GM10248 (cell line): ENCODE measurements at regions not wholly inside any gene's neighbourhood (a gene's known extent, or its start where the extent isn't known, plus 50 kb on each side); places are given as distances from the start of the nearest gene placed in this dataset.
"Not testable (repeated sequence)": the region's sequence is repeated elsewhere in the genome, so short reads cannot be mapped to it uniquely, and the experiment has no call there.

ENCODE experiments used
- CTCF ChIA-PET: fragments of 300-600 bp; sonication (Branson Sonifier 250); formaldehyde crosslinking; extraction: SDS; loops from one replicate; lab custom pipeline; 2021; ENCODE audit warnings: antibody characterized with exemption; lab: Yijun Ruan, JAX
- POLR2A ChIA-PET: fragments of 350-650 bp; sonication (Branson Sonifier 250); formaldehyde crosslinking; extraction: SDS; loops from one replicate; lab custom pipeline; 2020; ENCODE audit warnings: antibody characterized with exemption; lab: Yijun Ruan, JAX
- DNase-seq: peaks from one replicate; pipeline ENCODE4 v3.0.0; 2012; ENCODE audit errors: extremely low spot score
- TF ChIP-seq, protein P1 (sequence below): IDR thresholded peaks from 2 replicates; pipeline ENCODE4 v1.5.1; 2012; ENCODE audit warnings: mild to moderate bottlenecking, low read depth; ENCODE audit errors: extremely low read depth, missing control alignments, control extremely low read depth

GRCh38 chr19:23547816-23548430 is 139.1 kb downstream of the ZNF675 start:
- ChIA-PET POLR2A (no interaction called here), CTCF (interaction anchor here (0.7 kb wide), 1 partner anchor 9 kb away, joined by 3 read pairs; no protein-coding TSS in a partner anchor)
- no peak for DNase-seq
- TF ChIP-seq, protein P1, sequence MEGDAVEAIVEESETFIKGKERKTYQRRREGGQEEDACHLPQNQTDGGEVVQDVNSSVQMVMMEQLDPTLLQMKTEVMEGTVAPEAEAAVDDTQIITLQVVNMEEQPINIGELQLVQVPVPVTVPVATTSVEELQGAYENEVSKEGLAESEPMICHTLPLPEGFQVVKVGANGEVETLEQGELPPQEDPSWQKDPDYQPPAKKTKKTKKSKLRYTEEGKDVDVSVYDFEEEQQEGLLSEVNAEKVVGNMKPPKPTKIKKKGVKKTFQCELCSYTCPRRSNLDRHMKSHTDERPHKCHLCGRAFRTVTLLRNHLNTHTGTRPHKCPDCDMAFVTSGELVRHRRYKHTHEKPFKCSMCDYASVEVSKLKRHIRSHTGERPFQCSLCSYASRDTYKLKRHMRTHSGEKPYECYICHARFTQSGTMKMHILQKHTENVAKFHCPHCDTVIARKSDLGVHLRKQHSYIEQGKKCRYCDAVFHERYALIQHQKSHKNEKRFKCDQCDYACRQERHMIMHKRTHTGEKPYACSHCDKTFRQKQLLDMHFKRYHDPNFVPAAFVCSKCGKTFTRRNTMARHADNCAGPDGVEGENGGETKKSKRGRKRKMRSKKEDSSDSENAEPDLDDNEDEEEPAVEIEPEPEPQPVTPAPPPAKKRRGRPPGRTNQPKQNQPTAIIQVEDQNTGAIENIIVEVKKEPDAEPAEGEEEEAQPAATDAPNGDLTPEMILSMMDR, result no peak

GRCh38 chr19:23547156-23547555 is 139.9 kb downstream of the ZNF675 start:
- no peak for DNase-seq
- TF ChIP-seq, protein P1, result no peak
- CTCF ChIA-PET, result no interaction called here
- POLR2A ChIA-PET, result no interaction called here

GRCh38 chr19:23543351-23543750 is 143.7 kb downstream of the ZNF675 start:
- TF ChIP-seq, protein P1, result no peak
- POLR2A ChIA-PET, result no interaction called here
- no peak for DNase-seq
- CTCF ChIA-PET, result no interaction called here

- CTCF ChIA-PET, result no interaction called here
Observed at GRCh38 chr19:23542562-23542961, 144.4 kb downstream of the ZNF675 start.

GRCh38 chr19:23541991-23542390 is 145.0 kb downstream of the ZNF675 start:
- POLR2A ChIA-PET, result no interaction called here
- CTCF ChIA-PET, result no interaction called here
- no peak for DNase-seq

More at GRCh38 chr19:23542562-23542961, 144.4 kb downstream of the ZNF675 start:
- POLR2A ChIA-PET, result no interaction called here
- DNase-seq, result no peak
- TF ChIP-seq, protein P1, result no peak

GRCh38 chr19:23540180-23540579 is 144.9 kb upstream of the ZNF91 start:
- POLR2A ChIA-PET, DNase-seq, CTCF ChIA-PET: not testable (repeated sequence)

More at GRCh38 chr19:23541991-23542390, 145.0 kb downstream of the ZNF675 start:
- TF ChIP-seq, protein P1, result no peak

DNA sequence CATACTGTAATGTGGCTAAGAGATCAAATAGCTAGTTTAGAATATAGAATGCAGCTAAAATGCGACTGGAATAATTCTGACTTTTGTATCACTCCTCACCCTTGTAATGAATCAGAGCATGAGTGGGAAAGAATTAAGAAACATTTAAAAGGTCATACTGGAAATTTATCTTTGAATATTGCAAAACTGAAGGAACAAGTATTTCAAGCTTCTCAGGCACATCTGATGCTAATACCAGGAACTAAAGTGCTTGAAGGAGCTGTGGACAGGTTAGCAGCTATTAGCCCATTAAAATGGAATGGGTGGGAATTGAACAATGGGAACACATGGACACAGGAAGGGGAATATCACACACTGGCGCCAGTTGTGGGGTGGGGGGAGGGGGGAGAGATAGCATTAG is 144.2 kb upstream of the ZNF91 start:
- no peak for DNase-seq
- CTCF ChIA-PET, result interaction anchor here (1.3 kb wide), 2 partner anchors 8 to 44 kb away, joined by 3 read pairs; no protein-coding TSS in a partner anchor
- POLR2A ChIA-PET, result no interaction called here
- TF ChIP-seq, protein P1, result no peak

GRCh38 chr19:23537136-23537535 is 141.9 kb upstream of the ZNF91 start:
- DNase-seq, CTCF ChIA-PET, POLR2A ChIA-PET: not testable (repeated sequence)

DNA sequence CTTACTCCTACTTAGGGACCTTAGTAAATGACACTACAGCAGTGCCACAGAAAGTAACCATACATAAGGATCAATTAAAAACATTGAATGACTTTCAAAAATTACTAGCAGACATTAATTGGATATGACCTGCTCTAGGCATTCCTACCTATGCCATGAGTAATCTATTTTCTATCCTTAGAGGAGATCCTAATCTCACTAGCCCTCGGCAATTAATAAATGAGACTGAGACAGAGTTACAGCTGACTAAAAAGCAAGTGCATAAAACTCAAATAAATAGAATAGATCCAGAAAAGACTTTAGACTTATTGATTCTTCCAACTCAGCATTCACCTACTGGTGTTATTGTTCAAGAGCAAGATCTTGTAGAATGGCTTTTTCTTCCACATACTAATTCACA is 141.1 kb upstream of the ZNF91 start:
- DNase-seq, POLR2A ChIA-PET, CTCF ChIA-PET: not testable (repeated sequence)

DNA sequence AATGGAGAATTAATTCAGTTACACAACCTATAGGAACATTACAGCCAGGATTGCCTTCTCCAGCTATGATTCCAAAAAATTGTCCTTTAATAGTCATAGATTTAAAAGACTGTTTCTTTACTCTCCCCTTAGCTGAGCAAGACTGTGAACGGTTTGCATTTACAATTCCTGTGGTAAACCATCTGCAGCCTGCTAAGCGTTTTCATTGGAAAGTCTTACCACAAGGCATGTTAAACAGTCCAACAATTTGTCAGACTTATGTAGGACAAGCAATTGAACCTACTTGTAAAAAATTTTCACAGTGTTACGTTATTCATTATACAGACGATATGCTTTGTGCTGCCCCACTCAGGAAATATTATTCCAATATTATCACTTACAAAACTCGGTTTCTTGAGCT is 140.6 kb upstream of the ZNF91 start:
- POLR2A ChIA-PET, CTCF ChIA-PET, DNase-seq: not testable (repeated sequence)

GRCh38 chr19:23533441-23533840 is 138.2 kb upstream of the ZNF91 start:
- DNase-seq, POLR2A ChIA-PET, CTCF ChIA-PET: not testable (repeated sequence)
